NT2/D1 (cell line): ENCODE measurements at regions not wholly inside any gene's neighbourhood (a gene's known extent, or its start where the extent isn't known, plus 50 kb on each side); places are given as distances from the start of the nearest gene placed in this dataset.

Experiments
- YY1 ChIP-seq: IDR thresholded peaks from 2 replicates; pipeline ENCODE4 v1.6.1; 2011; ENCODE audit not compliant: insufficient read length, insufficient read depth
- ZNF274 ChIP-seq: IDR thresholded peaks from 2 replicates; pipeline ENCODE4 v1.6.1; 2011; ENCODE audit warnings: mild to moderate bottlenecking, low read depth, low read length

- no peak for TF ChIP-seq YY1
- no peak for TF ChIP-seq ZNF274
These were observed 54.5 kb upstream of the GPR45 start for GRCh38 chr2:105186967-105187498.
